ENCODE measurements at regions not wholly inside any gene's neighbourhood (a gene's known extent, or its start where the extent isn't known, plus 50 kb on each side); places are given as distances from the start of the nearest gene placed in this dataset.

GRCh38 chr3:126261037-126261436 is 80.7 kb upstream of the ALDH1L1 start:
- ChIA-PET CTCF (interaction anchor here (0.5 to 0.7 kb wide), 2 partner anchors 84 to 122 kb away, joined by 3 read pairs; no protein-coding TSS in a partner anchor), POLR2A (ENCODE audit: unreplicated experiment) (no interaction called here)
- peak overlapping the region; percentile 97 for H4K91ac ChIP-seq (ENCODE audit: insufficient read depth, low read depth, low read length)
- peak overlapping the region; percentile 85 for H3K4ac ChIP-seq (ENCODE audit: low read depth, low read length)
- DNase-seq (peak; percentile 61), ATAC-seq (ENCODE audit: low read depth) (peak; percentile 64)
- H2BK120ac ChIP-seq (ENCODE audit: low read depth, low read length) = peak overlapping the region; percentile 93
- H3K23ac ChIP-seq (ENCODE audit: low read depth, low read length) = peak overlapping the region; percentile 90
- in situ Hi-C loops (cut with MboI; ENCODE audit: low sequenced_read_pairs) = no loop called here
- H3K4me1 ChIP-seq (ENCODE audit: control insufficient read depth, insufficient read depth, low read length) = peaks cover 6% of the 10 kb centered on the region; the same call in 1 of the 2 replicates
- H2AK5ac ChIP-seq (ENCODE audit: low read depth, low read length) = 0 out of 2 replicates have a peak overlapping the region, but pooled peaks have one; percentile 85
- no peak overlapping the region for H3K4me3 ChIP-seq (ENCODE audit: insufficient read depth, low read depth, low read length)
- no peaks in the 10 kb centered on the region for H4K20me1 ChIP-seq (ENCODE audit: insufficient read depth, low read length)
- no CpG with 5 or more reads among the region's 6 CpGs for WGBS, 2 experiments (ENCODE audit: extremely low coverage in 2 of 2, insufficient read length in 1 of 2)
- H3K9me3 ChIP-seq (ENCODE audit: control insufficient read depth, insufficient read depth, low read length) = peaks cover 4% of the 10 kb centered on the region
- no peaks in the 10 kb centered on the region for H3K79me1 ChIP-seq (ENCODE audit: low read depth in 1 of 2, low read length in 2 of 2)
- peak overlapping the region; percentile 71; the same call in 1 of the 2 replicates for H4K5ac ChIP-seq (ENCODE audit: low read depth, low read length)
- H3K9ac ChIP-seq (ENCODE audit: low read depth, low read length) = peak overlapping the region; percentile 33
- H3K14ac ChIP-seq (replicated peaks; ENCODE audit: low read depth, low read length) = peak overlapping the region; percentile 79; the same call in 1 of the 2 replicates
- H2BK5ac ChIP-seq (ENCODE audit: low read depth, low read length, poor library complexity, severe bottlenecking) = peak overlapping the region; percentile 44
- peak overlapping the region; percentile 95 for H2BK20ac ChIP-seq (ENCODE audit: low read depth, low read length)
- H3K4me2 ChIP-seq (ENCODE audit: low read depth, low read length) = no peak overlapping the region
- no peaks in the 10 kb centered on the region; the same call in 1 of the 2 replicates for H3K27me3 ChIP-seq (ENCODE audit: control insufficient read depth, insufficient read depth, low read length)
- 0 out of 2 replicates have a peak overlapping the region, but pooled peaks have one; percentile 13 for H3K56ac ChIP-seq (ENCODE audit: extremely low read depth, insufficient read depth, low read length)
- TF ChIP-seq CEBPB (IDR thresholded peaks at IDR 0.05; ENCODE audit: low read depth, low read length) (peak; percentile 99), CTCF (conservative IDR thresholded peaks at IDR 0.05; ENCODE audit: low read depth, low read length) (0 out of 2 replicates have a peak, but pooled peaks have one; percentile 5), MXI1 (IDR thresholded peaks at IDR 0.05; ENCODE audit: borderline replicate concordance, low read depth, low read length) (no peak), MAZ (IDR thresholded peaks at IDR 0.05; ENCODE audit: borderline replicate concordance, low read depth, low read length) (peak; percentile 62; the same call in 1 of the 2 replicates), SMC3 (IDR thresholded peaks at IDR 0.05; ENCODE audit: low read depth, low read length) (no peak), FOS (IDR thresholded peaks at IDR 0.05; ENCODE audit: low read depth, low read length) (no peak; the same call in 1 of the 2 replicates), BHLHE40 (IDR thresholded peaks at IDR 0.05; ENCODE audit: low read depth, low read length) (no peak), RFX5 (IDR thresholded peaks at IDR 0.05; ENCODE audit: low read depth, low read length) (no peak)
- peak overlapping the region; percentile 28 for H2AK9ac ChIP-seq (replicated peaks; ENCODE audit: low read depth, low read length, poor library complexity)
- H3K18ac ChIP-seq (ENCODE audit: low read depth, low read length) = peak overlapping the region; percentile 35; the same call in 1 of the 2 replicates
- dilution Hi-C loops (cut with HindIII; ENCODE audit: low sequenced_read_pairs, unreplicated experiment) = no loop called here
- peak overlapping the region; percentile 67; the same call in 1 of the 2 replicates for H3K27ac ChIP-seq (ENCODE audit: insufficient read depth, low read length)
- H4K8ac ChIP-seq (ENCODE audit: low read depth in 2 of 2, low read length in 2 of 2) = peak overlapping the region; percentile 80 to 88
- H3K36me3 ChIP-seq (ENCODE audit: control insufficient read depth, insufficient read depth, low read length) = no peaks in the 10 kb centered on the region
- H2AFZ ChIP-seq (replicated peaks; ENCODE audit: low read length, poor library complexity) = peak overlapping the region; percentile 80
- 0 out of 2 replicates have a peak, but pooled peaks cover 3% of the 10 kb centered on the region for H3K9me1 ChIP-seq (ENCODE audit: insufficient read depth, low read length)
- H2BK15ac ChIP-seq (ENCODE audit: low read depth, low read length) = peak overlapping the region; percentile 93; the same call in 2 of the 3 replicates
- no TSS peak for BruUV-seq (replicated peaks)
- intact Hi-C loops (cut with micrococcal nuclease) = no loop called here

Measured in IMR-90 (cell line).